ENCODE measurements at regions not wholly inside any gene's neighbourhood (a gene's known extent, or its start where the extent isn't known, plus 50 kb on each side); places are given as distances from the start of the nearest gene placed in this dataset.

DNA sequence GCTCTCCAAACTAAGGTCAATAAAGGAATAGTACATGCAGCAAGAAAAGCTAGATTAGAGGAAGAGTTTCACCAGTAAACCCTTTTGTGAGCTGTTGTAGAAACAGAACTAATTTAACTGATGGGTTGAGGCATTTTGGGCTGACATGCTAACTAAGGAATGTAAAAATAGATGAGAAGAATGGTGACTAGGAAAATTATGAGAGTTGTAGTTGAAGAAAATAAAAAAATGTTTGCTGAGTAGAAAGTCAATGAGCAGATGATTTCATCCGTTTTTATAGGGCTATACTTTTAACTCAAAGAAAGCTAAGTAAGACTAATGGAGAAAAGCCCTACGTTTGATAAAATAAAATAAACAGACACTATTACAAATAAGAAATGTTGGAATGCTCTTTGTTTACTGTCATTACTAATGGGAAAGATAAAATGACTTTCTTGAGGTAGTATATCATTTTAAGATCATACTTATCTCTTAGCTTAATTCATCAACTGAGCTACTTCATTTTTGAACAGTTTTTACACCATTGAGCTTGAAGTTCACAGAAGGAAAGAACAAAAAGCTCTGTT lies 209.4 kb upstream of the DPH6 start:
- TF ChIP-seq, protein P1, sequence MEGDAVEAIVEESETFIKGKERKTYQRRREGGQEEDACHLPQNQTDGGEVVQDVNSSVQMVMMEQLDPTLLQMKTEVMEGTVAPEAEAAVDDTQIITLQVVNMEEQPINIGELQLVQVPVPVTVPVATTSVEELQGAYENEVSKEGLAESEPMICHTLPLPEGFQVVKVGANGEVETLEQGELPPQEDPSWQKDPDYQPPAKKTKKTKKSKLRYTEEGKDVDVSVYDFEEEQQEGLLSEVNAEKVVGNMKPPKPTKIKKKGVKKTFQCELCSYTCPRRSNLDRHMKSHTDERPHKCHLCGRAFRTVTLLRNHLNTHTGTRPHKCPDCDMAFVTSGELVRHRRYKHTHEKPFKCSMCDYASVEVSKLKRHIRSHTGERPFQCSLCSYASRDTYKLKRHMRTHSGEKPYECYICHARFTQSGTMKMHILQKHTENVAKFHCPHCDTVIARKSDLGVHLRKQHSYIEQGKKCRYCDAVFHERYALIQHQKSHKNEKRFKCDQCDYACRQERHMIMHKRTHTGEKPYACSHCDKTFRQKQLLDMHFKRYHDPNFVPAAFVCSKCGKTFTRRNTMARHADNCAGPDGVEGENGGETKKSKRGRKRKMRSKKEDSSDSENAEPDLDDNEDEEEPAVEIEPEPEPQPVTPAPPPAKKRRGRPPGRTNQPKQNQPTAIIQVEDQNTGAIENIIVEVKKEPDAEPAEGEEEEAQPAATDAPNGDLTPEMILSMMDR (conservative IDR thresholded peaks at IDR 0.05) = no peak
- TF ChIP-seq ZFX (IDR thresholded peaks at IDR 0.05) = no peak
- H3K27ac ChIP-seq = no peak overlapping the region

DNA sequence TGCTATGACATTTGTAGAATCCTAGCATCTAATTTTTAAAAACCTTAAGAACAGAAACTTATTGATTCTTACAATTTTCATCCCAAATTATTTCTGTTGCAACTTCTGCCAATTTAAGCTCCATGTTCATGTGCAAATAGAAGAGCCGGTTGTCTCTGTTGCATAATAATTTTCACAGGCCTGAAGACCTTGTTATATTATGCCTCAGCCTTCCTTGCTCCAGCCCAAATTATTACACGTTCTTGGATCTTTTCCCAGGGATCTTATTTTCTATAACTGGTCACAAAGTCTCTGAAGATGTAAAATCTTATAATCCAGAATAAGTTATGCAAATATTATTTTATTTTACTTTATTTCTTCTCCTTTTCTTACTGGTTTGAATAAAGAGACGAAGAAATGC lies 210.7 kb upstream of the DPH6 start:
- no peak overlapping the region for H3K27ac ChIP-seq
- no peak for TF ChIP-seq ZFX (IDR thresholded peaks at IDR 0.05)
- TF ChIP-seq, protein P1 (conservative IDR thresholded peaks at IDR 0.05) = no peak

DNA sequence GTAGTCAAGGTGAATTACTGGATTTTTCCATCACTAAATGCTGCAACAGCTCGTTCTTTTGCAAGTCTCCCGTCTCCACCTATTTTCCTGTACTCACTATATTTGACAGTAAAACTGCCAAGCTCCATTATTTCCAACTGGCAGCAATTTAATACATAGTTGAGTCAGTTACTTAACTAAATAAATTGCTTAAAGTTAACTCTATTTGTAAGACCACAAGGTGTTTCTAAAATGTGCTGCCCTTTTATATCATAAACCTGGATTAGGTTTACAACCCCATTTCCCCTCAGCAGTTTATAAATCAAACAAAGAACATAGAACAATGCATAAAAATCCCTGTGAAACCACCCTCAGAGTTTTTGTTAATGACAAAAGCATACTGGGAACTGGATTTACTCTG lies 211.4 kb upstream of the DPH6 start:
- no peak overlapping the region for H3K27ac ChIP-seq
- TF ChIP-seq, protein P1 (conservative IDR thresholded peaks at IDR 0.05) = no peak
- no peak for TF ChIP-seq ZFX (IDR thresholded peaks at IDR 0.05)

DNA sequence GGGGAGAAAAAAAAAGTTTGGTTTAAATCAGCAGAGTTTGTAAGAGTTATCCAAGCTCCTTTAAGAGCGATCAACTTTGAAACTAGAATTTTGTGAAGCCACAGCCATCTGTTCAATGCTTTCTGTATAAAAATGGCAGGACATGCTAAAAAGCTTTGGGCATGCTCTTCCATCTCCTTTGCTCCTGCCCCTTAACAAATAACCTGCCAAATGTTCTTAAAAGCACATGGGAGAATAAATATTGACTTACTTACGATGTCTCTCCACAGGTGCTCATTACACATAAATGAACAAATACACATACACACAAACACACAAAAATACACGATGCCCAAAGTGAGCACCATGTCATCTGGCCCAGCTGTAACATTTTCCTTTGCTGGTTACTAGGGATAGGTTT lies 211.8 kb upstream of the DPH6 start:
- TF ChIP-seq, protein P1 (conservative IDR thresholded peaks at IDR 0.05) = no peak
- no peak for TF ChIP-seq ZFX (IDR thresholded peaks at IDR 0.05)
- no peak overlapping the region for H3K27ac ChIP-seq

DNA sequence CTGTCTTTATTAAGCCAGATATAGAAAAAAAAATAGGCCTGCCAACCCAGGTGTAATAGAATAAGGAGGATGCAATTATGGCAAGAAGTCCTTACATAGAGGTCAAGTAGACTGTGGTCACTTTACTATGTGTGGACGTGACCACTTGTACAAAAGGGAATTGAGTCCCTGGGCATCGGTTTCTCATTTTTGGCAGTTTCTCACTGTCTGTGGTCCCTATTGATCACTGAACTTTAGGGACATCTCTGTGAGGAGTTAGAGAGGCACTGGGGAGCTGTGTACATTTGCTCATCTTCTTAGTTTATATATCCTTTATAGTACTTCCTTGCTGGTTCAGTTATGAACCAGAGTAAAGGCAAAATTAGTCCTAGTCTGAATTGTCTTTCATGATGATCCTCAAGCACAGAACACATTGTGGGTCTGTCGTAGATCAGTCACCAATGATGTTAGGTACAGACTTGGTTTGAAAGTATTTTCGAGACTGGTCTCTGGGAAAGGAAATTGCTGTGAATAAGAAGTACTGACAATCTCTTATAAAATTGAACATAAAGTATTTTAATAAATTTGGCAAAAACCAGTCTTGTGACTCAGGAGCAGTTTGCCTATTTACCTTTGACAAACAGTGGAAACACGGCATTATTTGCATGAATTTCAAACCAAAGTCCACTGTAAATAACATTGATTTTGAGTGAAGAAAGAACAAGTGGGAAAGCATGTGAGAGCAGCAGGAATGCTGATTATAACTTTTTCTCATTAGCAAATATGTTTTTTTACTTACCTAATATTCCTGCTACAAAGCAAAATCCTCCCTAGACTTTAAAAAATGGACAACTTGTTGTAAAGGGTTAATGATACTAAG lies 218.9 kb upstream of the DPH6 start:
- TF ChIP-seq, protein P1 (conservative IDR thresholded peaks at IDR 0.05) = no peak
- no peak for TF ChIP-seq ZFX (IDR thresholded peaks at IDR 0.05)

DNA sequence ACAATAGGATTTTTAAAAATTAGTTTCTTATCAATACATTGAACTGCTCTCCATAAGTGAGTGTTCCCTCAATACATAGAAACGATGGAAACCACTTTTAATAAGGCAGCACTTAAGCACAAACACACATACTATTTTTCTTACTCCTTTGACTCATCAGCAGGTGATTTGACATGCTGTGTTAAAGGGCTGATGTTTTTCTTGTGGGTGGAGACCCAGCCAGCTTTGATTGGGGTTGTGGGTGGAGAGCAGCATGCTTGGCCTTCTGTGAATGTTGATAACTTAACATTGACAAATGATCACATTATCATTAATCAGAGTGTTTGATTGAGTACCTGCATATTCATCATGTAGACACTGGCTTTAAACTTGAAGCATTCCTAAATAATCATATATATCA lies 223.0 kb upstream of the DPH6 start:
- TF ChIP-seq, protein P1 (conservative IDR thresholded peaks at IDR 0.05) = no peak
- no peak overlapping the region for H3K27ac ChIP-seq

More for the DNA sequence above, 218.9 kb upstream of the DPH6 start:
- no peak overlapping the region for H3K27ac ChIP-seq

DNA sequence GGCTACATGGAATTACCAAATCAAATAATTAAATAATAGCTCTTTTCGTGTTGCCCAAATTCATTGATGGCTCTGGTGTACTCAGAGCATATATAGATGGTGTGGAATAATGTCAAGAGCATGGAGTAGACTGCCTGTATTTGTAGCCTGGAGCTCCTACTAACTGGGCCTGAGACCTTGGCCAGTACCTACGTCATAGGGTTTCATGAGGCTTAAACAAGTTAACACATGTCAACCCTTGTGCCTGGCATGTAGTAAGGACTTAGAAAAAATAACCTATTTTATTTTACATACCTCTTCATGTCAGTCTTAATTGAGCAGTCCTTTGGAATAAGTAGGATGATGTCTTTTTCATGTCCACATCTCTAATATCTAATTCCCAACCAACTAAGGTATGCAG lies 223.7 kb upstream of the DPH6 start:
- TF ChIP-seq, protein P1 (conservative IDR thresholded peaks at IDR 0.05) = no peak
- no peak for TF ChIP-seq ZFX (IDR thresholded peaks at IDR 0.05)
- no peak overlapping the region for H3K27ac ChIP-seq

Data from C4-2B (cell line).